ENCODE measurements at regions not wholly inside any gene's neighbourhood (a gene's known extent, or its start where the extent isn't known, plus 50 kb on each side); places are given as distances from the start of the nearest gene placed in this dataset.

- no peaks in the 10 kb centered on the region for H3K9me3 ChIP-seq (replicated peaks; ENCODE audit: control insufficient read depth, insufficient read depth, low read depth, low read length)
- no peak overlapping the region for H3K9ac ChIP-seq (ENCODE audit: insufficient read depth in 1 of 2, low read depth in 2 of 2, low read length in 2 of 2)
- no TSS peak for BruUV-seq (replicated peaks)
- no peaks in the 10 kb centered on the region for H3K36me3 ChIP-seq (ENCODE audit: control insufficient read depth, insufficient read depth, low read length)
- CTCF ChIA-PET (ENCODE audit: low intra/inter-chr PET ratio): no interaction called here
- H2AFZ ChIP-seq (ENCODE audit: low read depth, low read length): peak overlapping the region; percentile 89
- H3K27ac ChIP-seq (ENCODE audit: extremely low read depth, low read depth, low read length): peak overlapping the region; percentile 48; the same call in 1 of the 3 replicates
- POLR2A ChIA-PET: no interaction called here
- H3K27me3 ChIP-seq (ENCODE audit: control insufficient read depth in 2 of 2, insufficient read depth in 2 of 2, low read length in 2 of 2): no peaks in the 10 kb centered on the region
- no peak overlapping the region for H3K4me3 ChIP-seq
- ATAC-seq (peak; percentile 67), DNase-seq (ENCODE audit: extremely low read depth in 1 of 4, low spot score in 3 of 4) (peak in 3 of 4 experiments; percentile 15 to 63 (median 16)), FAIRE-seq (peak; percentile 86)
- no peak overlapping the region for H3K4me2 ChIP-seq (ENCODE audit: insufficient read depth, low read length)
- in situ Hi-C loops (cut with MboI): no loop called here
- peaks cover 0 to 28% of the 10 kb centered on the region in 2 experiments; a peak in 3 of 5 replicates for H3K4me1 ChIP-seq (replicated peaks in 1 of 2; ENCODE audit: control insufficient read depth in 2 of 2, insufficient read depth in 2 of 2, low read length in 2 of 2)
- no peaks in the 10 kb centered on the region for H3K79me2 ChIP-seq (ENCODE audit: control insufficient read depth, insufficient read depth, low read length)
- 15% methylated on average over 5 of the region's 5 CpGs for WGBS (ENCODE audit: insufficient coverage, low coverage, missing lambda C conversion rate)
- H3K9me1 ChIP-seq (ENCODE audit: control insufficient read depth, insufficient read depth, low read length): no peaks in the 10 kb centered on the region
- intact Hi-C loops (cut with micrococcal nuclease): loop anchor here (10.0 kb wide), 1 partner anchor 198 kb away; no protein-coding TSS in a partner anchor
- no peaks in the 10 kb centered on the region for H4K20me1 ChIP-seq (replicated peaks; ENCODE audit: control insufficient read depth, insufficient read depth, low read length)
- TF ChIP-seq SIX5 (IDR thresholded peaks at IDR 0.05; ENCODE audit: borderline replicate concordance in 1 of 2, insufficient read depth in 1 of 2, low read depth in 1 of 2, low read length in 2 of 2) (no peak), ERF (CRISPR knock-in tag; IDR thresholded peaks at IDR 0.05) (no peak), ZNF518B (CRISPR knock-in tag; IDR thresholded peaks at IDR 0.05) (no peak), ZC3H4 (CRISPR knock-in tag; IDR thresholded peaks at IDR 0.05; ENCODE audit: borderline replicate concordance) (no peak), POLR2H (tag; IDR thresholded peaks at IDR 0.05; ENCODE audit: low read depth) (peak; percentile 64), SRSF3 (IDR thresholded peaks at IDR 0.05; ENCODE audit: insufficient read depth, low read length) (no peak), MCM3 (IDR thresholded peaks at IDR 0.05) (no peak), E2F4 (CRISPR knock-in tag; IDR thresholded peaks at IDR 0.05; ENCODE audit: low read depth) (no peak), HLTF (IDR thresholded peaks at IDR 0.05) (no peak), ATF1 (CRISPR knock-in tag; IDR thresholded peaks at IDR 0.05) (no peak), ATF1 (tag; IDR thresholded peaks at IDR 0.05) (no peak), BHLHE40 (IDR thresholded peaks at IDR 0.05; ENCODE audit: low read length) (no peak), OTX1 (CRISPR knock-in tag; IDR thresholded peaks at IDR 0.05) (no peak), ZNF12 (CRISPR knock-in tag; IDR thresholded peaks at IDR 0.05) (no peak), ZNF408 (CRISPR knock-in tag; IDR thresholded peaks at IDR 0.05; ENCODE audit: low read depth) (no peak), SRSF7 (optimal IDR thresholded peaks at IDR 0.05; ENCODE audit: low read depth, low read length) (no peak), RFX5 (IDR thresholded peaks at IDR 0.05; ENCODE audit: low read depth, low read length) (no peak), PURB (CRISPR knock-in tag; IDR thresholded peaks at IDR 0.05; ENCODE audit: low read depth) (no peak)
- TF ChIP-seq, protein P1, sequence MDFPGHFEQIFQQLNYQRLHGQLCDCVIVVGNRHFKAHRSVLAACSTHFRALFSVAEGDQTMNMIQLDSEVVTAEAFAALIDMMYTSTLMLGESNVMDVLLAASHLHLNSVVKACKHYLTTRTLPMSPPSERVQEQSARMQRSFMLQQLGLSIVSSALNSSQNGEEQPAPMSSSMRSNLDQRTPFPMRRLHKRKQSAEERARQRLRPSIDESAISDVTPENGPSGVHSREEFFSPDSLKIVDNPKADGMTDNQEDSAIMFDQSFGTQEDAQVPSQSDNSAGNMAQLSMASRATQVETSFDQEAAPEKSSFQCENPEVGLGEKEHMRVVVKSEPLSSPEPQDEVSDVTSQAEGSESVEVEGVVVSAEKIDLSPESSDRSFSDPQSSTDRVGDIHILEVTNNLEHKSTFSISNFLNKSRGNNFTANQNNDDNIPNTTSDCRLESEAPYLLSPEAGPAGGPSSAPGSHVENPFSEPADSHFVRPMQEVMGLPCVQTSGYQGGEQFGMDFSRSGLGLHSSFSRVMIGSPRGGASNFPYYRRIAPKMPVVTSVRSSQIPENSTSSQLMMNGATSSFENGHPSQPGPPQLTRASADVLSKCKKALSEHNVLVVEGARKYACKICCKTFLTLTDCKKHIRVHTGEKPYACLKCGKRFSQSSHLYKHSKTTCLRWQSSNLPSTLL (IDR thresholded peaks at IDR 0.05): no peak
These were observed 211.3 kb upstream of the KRR1 start for GRCh38 chr12:75722714-75723200.
